HG03378 (cell line): ENCODE measurements at regions not wholly inside any gene's neighbourhood (a gene's known extent, or its start where the extent isn't known, plus 50 kb on each side); places are given as distances from the start of the nearest gene placed in this dataset.
"Not testable (repeated sequence)": the region's sequence is repeated elsewhere in the genome, so short reads cannot be mapped to it uniquely, and the experiment has no call there.

Source experiments
- ATAC-seq: cut with Tn5 transposase; IDR thresholded peaks from one replicate; pipeline ENCODE4 v1.9.1; 2021; ENCODE audit warnings: mild to moderate bottlenecking, moderate library complexity; ENCODE audit not compliant: unreplicated experiment

- ATAC-seq, result peak; percentile 92
Measured at GRCh38 chr12:85424581-85425348, 144.7 kb downstream of the ALX1 start.

DNA sequence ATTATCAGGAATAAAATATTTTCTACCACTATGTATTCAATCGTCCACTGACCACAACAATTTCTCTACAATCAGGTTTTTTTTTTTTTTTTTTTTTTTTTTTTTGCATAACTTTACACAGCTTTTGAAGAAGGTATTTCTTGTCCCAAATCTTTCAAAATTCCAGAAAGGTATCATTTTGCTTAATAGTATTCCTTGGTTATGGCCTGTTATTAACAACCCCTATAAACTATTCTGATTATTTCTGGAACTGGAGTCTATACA lies 145.3 kb downstream of the ALX1 start:
- ATAC-seq, result no peak

- no peak for ATAC-seq
Measured at GRCh38 chr12:85425926-85426325, 145.9 kb downstream of the ALX1 start.

- ATAC-seq, result not testable (repeated sequence)
Measured at GRCh38 chr12:85433148-85433547, 153.1 kb downstream of the ALX1 start.

- no peak for ATAC-seq
Measured at GRCh38 chr12:85440271-85440670, 160.3 kb downstream of the ALX1 start.

- no peak for ATAC-seq
Measured at GRCh38 chr12:85441025-85441424, 161.0 kb downstream of the ALX1 start.

- ATAC-seq, result no peak
Measured at GRCh38 chr12:85441741-85442140, 161.7 kb downstream of the ALX1 start.

- no peak for ATAC-seq
Measured at GRCh38 chr12:85445060-85445938, 165.3 kb downstream of the ALX1 start.

GRCh38 chr12:85448031-85448430 lies 168.0 kb downstream of the ALX1 start:
- ATAC-seq, result no peak

DNA sequence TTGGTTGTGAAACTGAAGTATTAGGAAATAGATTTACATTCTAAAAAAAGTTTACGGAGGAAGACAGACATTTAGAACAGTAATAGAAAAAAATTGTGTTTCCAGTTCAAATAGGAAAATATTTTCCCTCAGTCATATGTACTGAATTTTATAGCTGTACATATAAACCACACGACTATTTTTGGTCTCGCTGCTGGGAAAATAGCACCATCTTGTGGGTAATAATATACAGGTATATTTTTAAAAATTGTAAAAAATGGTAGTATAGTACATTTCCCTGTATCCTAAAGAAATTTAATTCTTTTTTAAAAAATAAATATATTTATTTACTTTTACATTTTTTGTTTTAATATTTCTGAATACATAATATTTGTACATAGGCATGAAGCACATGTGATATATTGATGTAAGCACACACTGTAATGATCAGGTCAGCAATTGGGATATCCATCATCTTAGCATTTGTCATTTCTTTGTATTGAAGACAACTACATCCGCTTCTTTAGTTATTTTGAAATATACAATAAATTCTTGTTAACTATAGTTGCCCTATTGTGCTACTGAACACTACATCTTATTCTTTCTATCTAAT lies 168.6 kb downstream of the ALX1 start:
- ATAC-seq, result peak; percentile 48

GRCh38 chr12:85457016-85457415 lies 177.0 kb downstream of the ALX1 start:
- ATAC-seq, result no peak

GRCh38 chr12:85461127-85461526 lies 181.1 kb downstream of the ALX1 start:
- ATAC-seq, result no peak

GRCh38 chr12:85462888-85463287 lies 182.9 kb downstream of the ALX1 start:
- ATAC-seq, result no peak

DNA sequence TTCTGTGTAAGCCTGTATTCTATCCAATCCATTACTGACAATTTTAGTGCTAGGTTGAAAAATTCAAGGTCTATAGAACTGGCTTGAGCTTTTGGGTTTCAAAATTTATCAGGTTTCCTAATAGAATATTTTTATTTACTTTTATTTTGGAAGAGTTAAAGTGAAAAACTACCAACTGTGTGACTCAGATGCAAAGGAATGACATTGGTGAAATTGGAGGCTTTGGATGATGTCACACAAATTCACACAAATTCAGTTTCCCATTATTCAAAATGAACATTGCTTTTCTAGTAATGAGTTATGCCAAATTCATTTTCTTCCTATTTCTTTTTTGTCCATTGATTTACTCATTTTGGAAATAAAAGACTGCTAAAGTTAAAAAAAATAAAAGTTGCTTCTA lies 186.9 kb downstream of the ALX1 start:
- ATAC-seq, result no peak

DNA sequence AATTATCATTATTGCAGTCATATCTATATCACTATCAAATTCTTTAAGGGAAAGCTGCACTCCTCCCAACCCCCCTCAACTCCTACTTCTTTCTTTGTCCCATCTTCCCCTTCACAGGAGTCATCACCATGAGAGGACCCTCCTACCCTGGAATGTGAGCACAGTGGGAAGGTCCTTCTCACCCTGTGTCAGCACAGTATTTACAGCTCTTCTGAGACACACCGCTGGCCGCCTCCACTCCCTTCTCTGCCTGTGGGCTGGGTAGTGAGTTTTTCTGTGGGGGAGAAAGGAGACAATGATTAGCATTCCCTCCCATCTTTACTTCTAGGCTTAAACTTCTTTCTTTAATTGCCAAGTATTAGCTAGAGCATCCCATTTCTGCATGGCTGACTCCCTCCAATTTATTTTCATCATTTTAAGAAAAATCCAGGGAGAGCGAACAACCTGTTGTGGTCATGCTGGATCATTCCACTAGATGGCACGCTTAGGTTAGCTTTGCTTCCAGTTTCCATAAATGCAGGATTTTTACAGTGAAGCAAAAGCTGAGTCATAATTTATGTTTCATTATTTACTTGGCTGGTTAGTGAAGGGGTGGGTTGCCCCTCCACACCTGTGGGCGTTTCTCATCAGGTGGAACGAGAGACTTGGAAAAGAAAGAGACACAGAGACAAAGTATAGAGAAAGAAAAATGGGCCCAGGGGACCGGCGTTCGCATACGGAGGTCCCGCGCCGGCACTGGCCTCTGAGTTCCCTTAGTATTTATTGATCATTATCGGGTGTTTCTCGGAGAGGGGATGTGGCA lies 188.5 kb downstream of the ALX1 start:
- ATAC-seq, result peak; percentile 96

- not testable (repeated sequence) for ATAC-seq
Measured at GRCh38 chr12:85469158-85470086, 189.4 kb downstream of the ALX1 start.

DNA sequence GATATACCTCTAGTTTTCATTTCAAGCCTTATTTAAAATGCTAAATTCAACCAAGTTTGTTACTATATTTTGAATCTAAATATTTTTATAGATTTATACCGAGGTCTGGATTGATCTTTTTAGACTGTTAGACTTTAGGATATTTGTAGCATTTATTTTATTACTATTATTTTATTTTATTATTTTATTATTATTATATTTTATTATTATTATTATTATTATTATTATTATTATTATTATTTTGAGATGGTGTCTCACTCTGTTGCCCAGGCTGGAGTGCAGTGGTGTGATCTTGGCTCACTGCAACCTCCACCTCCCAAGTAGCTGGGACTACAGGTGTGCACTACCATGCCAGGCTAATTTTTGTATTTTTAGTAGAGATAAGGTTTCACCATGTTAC lies 195.3 kb downstream of the ALX1 start:
- not testable (repeated sequence) for ATAC-seq

DNA sequence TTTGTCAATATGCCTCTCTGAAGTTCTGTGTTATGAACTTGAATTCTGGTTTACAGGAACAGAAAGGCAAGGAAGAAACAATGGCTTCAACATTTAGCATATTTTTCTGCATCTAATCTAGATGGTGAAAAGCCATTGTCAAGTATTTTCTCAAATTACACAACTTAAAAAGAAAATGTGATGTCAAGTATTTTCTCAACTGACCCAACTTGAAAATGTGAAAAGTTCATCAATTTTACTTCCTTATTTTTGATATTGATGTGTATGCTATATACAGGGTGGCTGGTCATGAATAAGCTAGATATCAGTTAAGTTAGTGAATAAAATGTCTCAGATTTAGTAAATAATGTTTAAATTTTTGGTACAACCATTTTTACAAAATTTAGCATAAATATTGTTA lies 196.7 kb downstream of the ALX1 start:
- no peak for ATAC-seq

DNA sequence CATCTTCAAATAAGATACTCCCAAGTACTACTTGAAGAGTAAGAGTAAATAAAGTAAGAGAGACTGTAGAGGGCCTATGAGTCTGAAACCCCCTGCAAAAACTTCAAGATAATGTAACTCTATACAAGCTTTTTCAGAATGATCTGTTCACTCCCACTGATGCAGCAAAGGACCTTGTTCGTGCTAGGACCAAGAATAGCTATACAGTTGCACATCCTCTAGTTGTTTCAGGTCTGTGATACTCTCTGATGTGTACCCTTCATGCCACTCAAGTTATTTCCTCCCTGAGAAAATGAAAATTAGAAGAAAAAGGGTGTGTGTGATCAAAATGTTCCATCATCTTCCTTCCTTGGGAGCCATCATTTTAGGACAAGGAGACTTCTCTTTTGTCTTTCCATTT lies 204.4 kb downstream of the ALX1 start:
- peak; percentile 77 for ATAC-seq

GRCh38 chr12:85489194-85489593 lies 209.2 kb downstream of the ALX1 start:
- no peak for ATAC-seq
